GM21717 (cell line): ENCODE measurements at regions not wholly inside any gene's neighbourhood (a gene's known extent, or its start where the extent isn't known, plus 50 kb on each side); places are given as distances from the start of the nearest gene placed in this dataset.
"Not testable (repeated sequence)": the region's sequence is repeated elsewhere in the genome, so short reads cannot be mapped to it uniquely, and the experiment has no call there.

ENCODE experiments used
- ATAC-seq: cut with Tn5 transposase; IDR thresholded peaks from one replicate; pipeline ENCODE4 v1.9.1; 2021; ENCODE audit warnings: mild to moderate bottlenecking, moderate library complexity; ENCODE audit not compliant: unreplicated experiment

- no peak for ATAC-seq
These were observed 286.7 kb upstream of the TGFBR2 start for GRCh38 chr3:30319713-30320112.

GRCh38 chr3:30320392-30320791 is 286.0 kb upstream of the TGFBR2 start:
- ATAC-seq: no peak

DNA sequence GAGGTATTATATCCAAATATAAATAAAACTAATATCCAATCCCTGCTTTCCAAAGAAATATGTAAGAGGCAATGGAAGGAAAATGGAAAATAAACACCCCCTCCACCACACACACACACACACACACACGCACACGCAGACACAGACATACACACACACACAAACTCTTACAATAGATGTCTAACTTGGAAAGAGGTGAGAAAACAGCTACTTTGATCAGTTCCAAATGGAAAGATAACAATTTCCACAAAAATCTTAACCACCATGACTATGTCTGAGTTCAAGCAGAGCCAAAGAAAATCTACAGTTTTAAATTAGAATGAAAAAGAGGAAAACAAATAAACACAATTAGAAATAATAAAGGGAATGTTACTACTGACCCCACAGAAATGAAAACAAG is 285.3 kb upstream of the TGFBR2 start:
- no peak for ATAC-seq

GRCh38 chr3:30323649-30324048 is 282.8 kb upstream of the TGFBR2 start:
- not testable (repeated sequence) for ATAC-seq

DNA sequence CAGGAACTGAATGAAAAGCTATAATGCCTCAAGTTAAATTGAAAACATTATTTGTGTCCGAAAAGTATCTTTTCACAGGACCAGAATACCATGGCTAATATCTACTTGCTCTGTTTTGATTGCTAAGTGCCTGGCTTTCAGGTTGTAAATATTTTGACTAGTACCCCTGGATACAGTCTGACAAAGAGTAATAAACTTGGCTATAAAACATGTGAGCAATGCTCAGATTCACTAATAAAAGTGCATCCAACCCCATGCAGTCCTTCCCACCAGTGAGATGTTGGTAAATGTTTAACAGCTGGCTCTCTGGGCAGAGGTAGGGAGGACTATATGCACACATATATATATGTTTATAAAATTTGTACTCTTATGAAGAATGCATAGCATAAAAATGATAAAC is 281.8 kb upstream of the TGFBR2 start:
- no peak for ATAC-seq

DNA sequence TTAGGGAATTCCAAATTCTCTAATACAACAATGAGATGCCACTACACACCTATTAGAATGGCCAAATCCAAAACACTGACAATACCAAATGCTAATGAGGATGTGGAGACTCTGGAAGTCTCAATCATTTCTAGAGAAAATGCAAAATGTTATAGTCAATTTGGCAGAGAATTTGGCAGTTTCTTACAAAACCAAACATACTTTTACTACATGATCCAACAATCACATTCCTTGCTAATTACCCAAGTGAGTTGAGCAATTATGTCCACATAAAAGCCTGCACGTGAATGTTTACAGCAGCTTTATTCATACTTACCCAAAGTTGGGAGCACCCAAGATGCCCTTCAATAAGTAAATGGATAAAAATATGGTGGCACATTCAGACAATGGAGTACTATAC is 278.4 kb upstream of the TGFBR2 start:
- ATAC-seq: not testable (repeated sequence)

- ATAC-seq: not testable (repeated sequence)
These were observed 277.5 kb upstream of the TGFBR2 start for GRCh38 chr3:30328935-30329334.

DNA sequence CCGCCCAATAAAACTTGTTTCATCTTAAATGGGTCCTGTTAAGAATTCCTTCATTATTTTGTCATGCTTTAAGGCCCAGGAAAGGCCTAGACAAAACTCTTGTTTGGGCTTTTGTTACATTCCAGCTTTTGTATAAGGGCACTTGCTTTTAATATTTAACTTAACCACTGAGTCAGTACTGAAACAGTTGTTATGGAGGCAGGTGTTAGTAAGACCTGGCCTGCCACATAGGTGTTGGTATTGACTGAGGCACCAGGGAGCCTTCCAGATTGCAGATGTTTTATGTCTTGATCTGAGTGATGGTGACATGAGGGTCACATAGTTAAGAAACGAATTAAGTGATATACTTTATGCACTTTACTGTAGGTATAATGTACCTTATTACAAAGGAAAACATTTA is 274.9 kb upstream of the TGFBR2 start:
- ATAC-seq: no peak

GRCh38 chr3:30332196-30333021 is 274.0 kb upstream of the TGFBR2 start:
- no peak for ATAC-seq

DNA sequence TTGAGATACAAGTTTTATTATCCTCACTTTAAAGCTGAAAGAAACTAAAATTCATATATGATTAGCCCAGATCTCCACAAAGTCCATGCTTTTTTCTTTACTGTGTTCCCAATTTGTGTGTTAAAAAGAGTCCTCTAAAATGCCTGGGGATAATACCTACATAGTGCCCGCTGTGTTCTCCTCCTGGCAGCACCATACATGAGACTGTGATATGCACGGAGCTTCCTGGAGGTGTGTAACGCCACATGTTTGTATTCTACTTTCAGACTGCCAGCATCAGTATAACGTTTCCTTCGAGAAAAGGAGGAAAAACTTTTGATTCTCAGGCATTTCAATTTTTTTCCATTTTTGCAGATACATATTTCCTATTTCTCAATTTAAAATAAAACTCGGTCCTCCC is 273.3 kb upstream of the TGFBR2 start:
- no peak for ATAC-seq

DNA sequence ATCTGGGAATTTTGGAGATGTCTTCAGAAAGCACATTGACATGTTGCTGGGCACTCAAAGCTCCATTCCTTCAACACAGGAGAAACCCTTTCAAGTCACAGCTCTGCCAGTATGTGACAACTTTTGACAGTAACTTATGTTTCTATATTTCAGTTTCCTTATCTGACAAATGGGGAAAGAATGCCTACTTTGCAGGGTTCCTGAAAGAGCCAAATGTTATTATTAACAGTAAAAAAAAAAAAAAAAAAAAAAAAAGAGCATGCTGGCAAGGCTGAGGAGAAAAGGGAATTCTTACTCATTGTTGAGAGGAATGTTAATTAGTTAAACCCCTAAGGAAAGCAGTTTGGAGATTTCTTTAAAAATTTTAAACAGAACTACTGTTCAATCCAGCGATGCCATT is 272.5 kb upstream of the TGFBR2 start:
- ATAC-seq: no peak

GRCh38 chr3:30340500-30340899 is 265.9 kb upstream of the TGFBR2 start:
- no peak for ATAC-seq

DNA sequence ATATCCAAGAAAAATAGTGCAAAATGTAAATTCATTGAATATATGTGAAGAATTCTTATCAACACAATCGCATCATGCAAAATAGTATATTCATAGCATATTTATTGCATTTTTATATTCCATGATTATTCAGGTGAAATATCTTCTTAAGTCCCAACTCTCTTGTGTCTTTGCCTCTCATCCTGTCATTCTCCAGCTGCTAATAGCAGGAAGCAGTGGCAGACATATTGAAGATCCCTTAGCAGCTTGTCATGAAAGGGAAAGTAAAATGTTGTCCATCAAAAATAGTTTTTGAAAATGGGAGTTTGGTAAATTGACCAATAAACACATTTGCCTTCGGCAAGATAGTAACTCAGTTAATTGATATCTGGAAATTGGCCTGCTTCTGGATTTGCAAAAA is 265.3 kb upstream of the TGFBR2 start:
- no peak for ATAC-seq

DNA sequence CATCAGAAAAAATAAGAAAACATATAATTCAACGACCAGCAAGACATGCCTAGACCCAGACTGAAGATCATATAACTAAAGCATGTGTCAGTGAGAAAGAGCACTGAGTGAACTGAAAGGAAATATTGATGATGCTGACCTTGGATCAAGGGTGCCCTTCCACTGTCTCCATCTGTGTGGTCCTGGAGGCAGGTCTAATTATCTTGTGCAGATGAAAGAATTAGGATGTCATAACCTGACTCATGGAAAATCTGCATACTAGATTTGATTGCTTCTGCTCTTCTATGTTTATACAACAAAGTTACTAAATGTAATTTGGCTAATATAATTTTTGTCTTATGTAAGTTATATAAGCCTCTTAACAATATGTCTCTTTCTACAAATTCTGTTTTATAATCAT is 264.6 kb upstream of the TGFBR2 start:
- ATAC-seq: no peak

DNA sequence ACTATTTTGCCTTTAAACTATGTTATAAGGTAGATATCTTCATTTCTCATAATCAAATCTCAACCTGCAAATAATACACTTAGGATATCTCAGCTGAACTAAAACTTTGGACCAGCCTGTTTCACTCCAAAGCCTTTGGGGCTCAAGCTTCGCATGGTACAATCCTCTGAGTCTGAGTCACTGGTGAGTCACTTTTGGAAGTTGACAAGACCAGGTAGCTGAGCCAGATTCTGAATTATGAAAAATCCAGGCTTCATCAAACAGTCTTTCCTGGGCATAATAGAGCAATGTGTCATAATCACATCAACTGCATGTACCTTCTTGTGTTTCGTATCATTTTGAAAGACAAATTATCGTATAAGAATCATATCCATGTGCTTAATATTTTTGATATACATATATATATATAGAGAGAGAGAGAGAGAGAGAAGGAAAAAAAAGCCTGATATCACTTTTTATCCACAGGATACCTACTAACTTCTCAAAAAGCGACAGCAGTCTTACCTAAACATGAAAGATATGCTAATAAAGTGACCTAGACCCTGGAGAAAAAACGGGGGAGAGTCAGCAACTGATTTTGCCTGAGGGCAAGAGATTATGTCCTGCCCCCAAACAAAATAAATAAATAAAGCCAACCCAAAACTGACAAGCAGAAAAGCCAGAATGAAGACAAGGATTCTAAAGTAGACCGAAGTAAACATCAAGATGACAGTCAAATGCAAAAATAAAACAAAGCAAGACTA is 263.9 kb upstream of the TGFBR2 start:
- no peak for ATAC-seq

DNA sequence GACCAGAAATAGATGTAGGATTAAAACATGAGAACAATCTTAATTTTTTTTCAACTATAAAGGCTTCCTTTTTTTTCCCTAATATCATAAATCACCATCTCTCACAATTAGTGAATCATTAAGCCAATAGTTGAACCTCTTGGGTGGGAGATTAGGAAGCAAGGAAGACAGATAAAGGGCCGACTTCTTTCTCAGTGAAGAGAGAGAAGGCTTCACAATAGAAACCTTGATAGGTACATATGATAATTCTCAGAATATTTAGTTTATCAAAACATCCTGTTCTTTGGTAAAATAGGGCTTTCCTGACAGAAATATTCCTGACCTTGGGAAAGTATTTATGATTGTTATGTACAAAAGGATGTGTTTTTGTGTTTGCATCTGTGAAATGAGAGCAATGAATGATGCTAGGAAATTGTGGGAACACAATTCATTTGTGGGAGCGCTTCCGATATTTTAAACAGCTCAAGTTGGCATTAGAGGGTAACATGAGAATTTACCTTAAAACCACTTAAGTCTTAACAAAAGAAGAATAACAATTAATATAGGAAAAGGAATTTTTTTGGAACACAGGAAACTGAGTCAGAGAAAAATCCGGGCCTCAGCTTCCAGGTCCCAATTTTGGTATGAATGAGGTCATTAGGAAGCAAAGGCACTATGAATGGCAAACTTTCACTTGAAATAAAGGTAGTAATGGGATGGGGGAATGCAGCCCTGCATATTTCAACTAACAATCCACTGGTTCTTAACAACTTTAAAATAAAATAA is 263.2 kb upstream of the TGFBR2 start:
- ATAC-seq: no peak

DNA sequence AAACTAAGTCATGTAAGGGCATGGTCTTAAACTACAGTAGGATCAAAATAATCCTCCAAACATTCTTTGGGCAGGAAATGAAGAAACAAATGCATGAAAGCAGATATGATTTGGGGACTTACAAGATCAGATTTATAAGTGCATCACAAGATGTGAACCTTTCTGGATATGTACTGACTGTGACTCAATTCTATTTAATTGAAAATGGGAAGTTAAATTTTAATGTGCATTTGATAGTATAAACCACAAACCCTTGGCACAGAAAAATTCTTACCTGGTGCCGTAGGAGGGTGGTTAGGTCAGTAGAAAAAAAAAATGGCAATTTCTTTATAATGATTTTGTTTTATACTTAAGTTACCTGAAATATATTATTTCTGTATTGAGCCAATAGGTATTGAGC is 262.5 kb upstream of the TGFBR2 start:
- no peak for ATAC-seq

GRCh38 chr3:30344288-30344687 is 262.1 kb upstream of the TGFBR2 start:
- ATAC-seq: no peak

DNA sequence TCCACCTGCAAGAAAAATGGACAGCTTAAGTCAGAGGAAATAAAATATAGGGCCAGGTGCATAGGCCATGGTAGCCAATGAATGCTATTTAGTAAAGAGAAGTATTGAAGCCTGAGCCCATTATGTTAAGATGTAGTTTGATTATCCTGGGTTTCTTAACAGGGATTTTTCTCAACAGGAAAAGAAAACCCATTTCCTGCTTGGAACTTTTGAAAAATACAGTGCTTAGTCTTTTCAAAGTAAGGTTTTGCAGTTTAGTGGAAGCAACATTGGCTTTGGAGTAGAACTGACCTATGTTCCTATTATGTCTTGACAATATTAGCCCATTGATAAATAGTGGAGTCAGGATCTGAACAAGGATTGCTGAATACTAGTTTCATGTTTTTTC is 259.5 kb upstream of the TGFBR2 start:
- ATAC-seq: no peak

GRCh38 chr3:30347679-30348216 is 258.7 kb upstream of the TGFBR2 start:
- ATAC-seq: peak; percentile 91

DNA sequence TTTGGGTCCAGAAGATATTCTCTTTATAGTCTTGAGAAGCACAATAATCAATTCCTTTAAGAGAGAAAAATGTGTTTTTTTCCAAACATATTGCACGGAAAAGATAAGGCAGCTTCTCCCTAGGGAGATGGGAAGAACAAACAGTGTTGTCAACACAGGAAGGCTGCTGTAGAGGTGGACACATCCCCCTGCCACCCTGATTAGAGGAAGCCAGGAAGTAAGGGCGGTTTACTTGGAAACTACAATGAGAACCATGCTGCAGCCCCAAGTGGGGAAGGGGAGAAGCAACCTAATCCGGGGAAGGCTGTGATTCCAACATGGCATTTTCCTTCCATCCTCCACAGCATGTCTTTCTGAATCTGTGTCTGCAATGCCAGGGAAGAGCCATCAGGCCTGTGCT is 256.9 kb upstream of the TGFBR2 start:
- ATAC-seq: no peak
